Upper lobe of left lung (tissue), 4 donors: ENCODE measurements at regions not wholly inside any gene's neighbourhood (a gene's known extent, or its start where the extent isn't known, plus 50 kb on each side); places are given as distances from the start of the nearest gene placed in this dataset.

Experiments used
- CTCF ChIP-seq, 6 experiments: fragments of 450-650 bp in 4 of 6; fragments of 200-600 bp in 2 of 6; sonication (generic) in 2 of 6; IDR thresholded peaks; one replicate each; pipeline ENCODE4 v1.5.1; 2016 to 2019; ENCODE audit warnings: antibody characterized with exemption in 6 of 6
- POLR2A ChIP-seq, 4 donors: fragments of 450-650 bp; IDR thresholded peaks; one replicate each; pipeline ENCODE4 v1.5.1; 2016 to 2017; ENCODE audit warnings: antibody characterized with exemption in 4 of 4, mild to moderate bottlenecking in 2 of 4

GRCh38 chr7:120185940-120186682 lies 86.9 kb upstream of the KCND2 start:
- TF ChIP-seq CTCF (IDR thresholded peaks at IDR 0.05) (no peak), POLR2A (IDR thresholded peaks at IDR 0.05) (no peak)
